M059J (cell line): ENCODE measurements at regions not wholly inside any gene's neighbourhood (a gene's known extent, or its start where the extent isn't known, plus 50 kb on each side); places are given as distances from the start of the nearest gene placed in this dataset.

ENCODE experiments used
- DNase-seq: peaks from one replicate; pipeline ENCODE4 v3.0.0-alpha.2; 2012; ENCODE audit warnings: low read depth

GRCh38 chr10:78476156-78476555 lies 442.5 kb downstream of the RPS24 start:
- no peak for DNase-seq

- DNase-seq: no peak
Observed at GRCh38 chr10:78476844-78477243, 443.2 kb downstream of the RPS24 start.

GRCh38 chr10:78478919-78479318 lies 445.3 kb downstream of the RPS24 start:
- no peak for DNase-seq

- DNase-seq: no peak
Observed at GRCh38 chr10:78479467-78479866, 445.8 kb downstream of the RPS24 start.

GRCh38 chr10:78481842-78482241 lies 448.2 kb downstream of the RPS24 start:
- no peak for DNase-seq

GRCh38 chr10:78483641-78484040 lies 450.0 kb downstream of the RPS24 start:
- no peak for DNase-seq

- DNase-seq: no peak
Observed at GRCh38 chr10:78489034-78489433, 455.4 kb downstream of the RPS24 start.

GRCh38 chr10:78491812-78492211 lies 458.1 kb downstream of the RPS24 start:
- peak; percentile 82 for DNase-seq

- DNase-seq: no peak
Observed at GRCh38 chr10:78492424-78492823, 458.8 kb downstream of the RPS24 start.

GRCh38 chr10:78494179-78494578 lies 460.5 kb downstream of the RPS24 start:
- no peak for DNase-seq

- DNase-seq: peak; percentile 67
Observed at GRCh38 chr10:78502210-78502936, 468.7 kb downstream of the RPS24 start.

- no peak for DNase-seq
Observed at GRCh38 chr10:78504181-78504580, 470.5 kb downstream of the RPS24 start.

- peak; percentile 24 for DNase-seq
Observed at GRCh38 chr10:78505657-78506056, 472.0 kb downstream of the RPS24 start.

GRCh38 chr10:78506614-78507013 lies 473.0 kb downstream of the RPS24 start:
- no peak for DNase-seq

GRCh38 chr10:78507510-78508160 lies 474.0 kb downstream of the RPS24 start:
- no peak for DNase-seq

- DNase-seq: no peak
Observed at GRCh38 chr10:78508955-78509748, 475.5 kb downstream of the RPS24 start.

GRCh38 chr10:78510566-78511323 lies 477.1 kb downstream of the RPS24 start:
- DNase-seq: no peak

GRCh38 chr10:78511324-78512204 lies 477.9 kb downstream of the RPS24 start:
- peak; percentile 61 for DNase-seq

- no peak for DNase-seq
Observed at GRCh38 chr10:78512205-78512550, 478.5 kb downstream of the RPS24 start.

GRCh38 chr10:78513330-78513729 lies 479.7 kb downstream of the RPS24 start:
- peak; percentile 48 for DNase-seq

GRCh38 chr10:78513986-78514385 lies 480.3 kb downstream of the RPS24 start:
- DNase-seq: no peak
